NCI-H1417 treated with DMSO at 0.1 percent for 48 hours (cell line): ENCODE measurements at regions not wholly inside any gene's neighbourhood (a gene's known extent, or its start where the extent isn't known, plus 50 kb on each side); places are given as distances from the start of the nearest gene placed in this dataset.
"Not testable (repeated sequence)": the region's sequence is repeated elsewhere in the genome, so short reads cannot be mapped to it uniquely, and the experiment has no call there.

ENCODE experiments used
- DNase-seq: peaks from one replicate; lab custom pipeline; 2025; lab: John Stamatoyannopoulos, UW

- DNase-seq: not testable (repeated sequence)
Measured at GRCh38 chr1:223961985-223962384, 116.2 kb upstream of the TP53BP2 start.

- DNase-seq: not testable (repeated sequence)
Measured at GRCh38 chr1:223952801-223953200, 107.1 kb upstream of the TP53BP2 start.

- not testable (repeated sequence) for DNase-seq
Measured at GRCh38 chr1:223951551-223951950, 105.8 kb upstream of the TP53BP2 start.

- not testable (repeated sequence) for DNase-seq
Measured at GRCh38 chr1:223949944-223950343, 104.2 kb upstream of the TP53BP2 start.

- DNase-seq: not testable (repeated sequence)
Measured at GRCh38 chr1:223948041-223948440, 102.3 kb upstream of the TP53BP2 start.

- DNase-seq: not testable (repeated sequence)
Measured at GRCh38 chr1:223936592-223936991, 90.8 kb upstream of the TP53BP2 start.

- not testable (repeated sequence) for DNase-seq
Measured at GRCh38 chr1:223931476-223931875, 85.7 kb upstream of the TP53BP2 start.

- DNase-seq: not testable (repeated sequence)
Measured at GRCh38 chr1:223920805-223921204, 75.1 kb upstream of the TP53BP2 start.

GRCh38 chr1:223915476-223915875 is 69.7 kb upstream of the TP53BP2 start:
- not testable (repeated sequence) for DNase-seq

- DNase-seq: not testable (repeated sequence)
Measured at GRCh38 chr1:223913715-223914114, 68.0 kb upstream of the TP53BP2 start.

GRCh38 chr1:223907943-223908587 is 62.3 kb upstream of the TP53BP2 start:
- not testable (repeated sequence) for DNase-seq

GRCh38 chr1:223903221-223903620 is 57.5 kb upstream of the TP53BP2 start:
- not testable (repeated sequence) for DNase-seq

GRCh38 chr1:223899775-223900174 is 54.0 kb upstream of the TP53BP2 start:
- DNase-seq: not testable (repeated sequence)

GRCh38 chr1:223897097-223897496 is 51.4 kb upstream of the TP53BP2 start:
- not testable (repeated sequence) for DNase-seq

GRCh38 chr1:223895950-223896349 is 50.2 kb upstream of the TP53BP2 start:
- not testable (repeated sequence) for DNase-seq
